ENCODE measurements at regions not wholly inside any gene's neighbourhood (a gene's known extent, or its start where the extent isn't known, plus 50 kb on each side); places are given as distances from the start of the nearest gene placed in this dataset.

DNA sequence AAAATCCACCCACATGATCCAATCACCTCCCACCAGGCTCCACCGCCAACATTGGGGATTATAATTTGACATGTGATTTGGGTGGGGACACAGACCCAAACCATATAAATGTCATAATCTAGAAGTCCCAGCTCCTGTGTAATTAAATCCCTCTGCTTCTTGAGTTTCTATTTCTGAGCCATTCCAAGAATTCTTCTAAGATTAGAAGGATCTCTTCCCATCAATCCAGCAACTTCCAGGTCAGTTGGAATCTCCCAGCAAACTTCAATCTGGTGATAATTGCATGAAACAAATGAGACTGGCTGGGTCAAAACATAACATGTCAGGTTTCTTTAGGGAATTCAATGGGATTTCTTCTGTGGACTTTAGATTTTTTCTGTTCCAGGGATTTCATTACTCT, 127.8 kb upstream of the CDH5 start:
- no peak for DNase-seq (ENCODE audit: low read depth)
- TF ChIP-seq, protein P1, sequence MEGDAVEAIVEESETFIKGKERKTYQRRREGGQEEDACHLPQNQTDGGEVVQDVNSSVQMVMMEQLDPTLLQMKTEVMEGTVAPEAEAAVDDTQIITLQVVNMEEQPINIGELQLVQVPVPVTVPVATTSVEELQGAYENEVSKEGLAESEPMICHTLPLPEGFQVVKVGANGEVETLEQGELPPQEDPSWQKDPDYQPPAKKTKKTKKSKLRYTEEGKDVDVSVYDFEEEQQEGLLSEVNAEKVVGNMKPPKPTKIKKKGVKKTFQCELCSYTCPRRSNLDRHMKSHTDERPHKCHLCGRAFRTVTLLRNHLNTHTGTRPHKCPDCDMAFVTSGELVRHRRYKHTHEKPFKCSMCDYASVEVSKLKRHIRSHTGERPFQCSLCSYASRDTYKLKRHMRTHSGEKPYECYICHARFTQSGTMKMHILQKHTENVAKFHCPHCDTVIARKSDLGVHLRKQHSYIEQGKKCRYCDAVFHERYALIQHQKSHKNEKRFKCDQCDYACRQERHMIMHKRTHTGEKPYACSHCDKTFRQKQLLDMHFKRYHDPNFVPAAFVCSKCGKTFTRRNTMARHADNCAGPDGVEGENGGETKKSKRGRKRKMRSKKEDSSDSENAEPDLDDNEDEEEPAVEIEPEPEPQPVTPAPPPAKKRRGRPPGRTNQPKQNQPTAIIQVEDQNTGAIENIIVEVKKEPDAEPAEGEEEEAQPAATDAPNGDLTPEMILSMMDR (IDR thresholded peaks at IDR 0.05; ENCODE audit: control insufficient read depth, insufficient read depth, low read depth, low read length, missing control alignments) = no peak
- H3K4me3 ChIP-seq (ENCODE audit: control insufficient read depth, low read depth, low read length) = no peak overlapping the region

- H3K4me3 ChIP-seq (ENCODE audit: control insufficient read depth, low read depth, low read length) = no peak overlapping the region
- TF ChIP-seq, protein P1 (IDR thresholded peaks at IDR 0.05; ENCODE audit: control insufficient read depth, insufficient read depth, low read depth, low read length, missing control alignments) = no peak
- DNase-seq (ENCODE audit: low read depth) = no peak
Measured at GRCh38 chr16:66236301-66236700, 130.2 kb upstream of the CDH5 start.

GRCh38 chr16:66231452-66232160, 134.9 kb upstream of the CDH5 start:
- no peak overlapping the region for H3K4me3 ChIP-seq (ENCODE audit: control insufficient read depth, low read depth, low read length)
- TF ChIP-seq, protein P1 (IDR thresholded peaks at IDR 0.05; ENCODE audit: control insufficient read depth, insufficient read depth, low read depth, low read length, missing control alignments) = no peak
- no peak for DNase-seq (ENCODE audit: low read depth)

GRCh38 chr16:66229651-66230050, 136.8 kb upstream of the CDH5 start:
- no peak for DNase-seq (ENCODE audit: low read depth)
- TF ChIP-seq, protein P1 (IDR thresholded peaks at IDR 0.05; ENCODE audit: control insufficient read depth, insufficient read depth, low read depth, low read length, missing control alignments) = no peak
- no peak overlapping the region for H3K4me3 ChIP-seq (ENCODE audit: control insufficient read depth, low read depth, low read length)

GRCh38 chr16:66228792-66229191, 137.7 kb upstream of the CDH5 start:
- TF ChIP-seq, protein P1 (IDR thresholded peaks at IDR 0.05; ENCODE audit: control insufficient read depth, insufficient read depth, low read depth, low read length, missing control alignments) = no peak
- H3K4me3 ChIP-seq (ENCODE audit: control insufficient read depth, low read depth, low read length) = no peak overlapping the region
- no peak for DNase-seq (ENCODE audit: low read depth)

DNA sequence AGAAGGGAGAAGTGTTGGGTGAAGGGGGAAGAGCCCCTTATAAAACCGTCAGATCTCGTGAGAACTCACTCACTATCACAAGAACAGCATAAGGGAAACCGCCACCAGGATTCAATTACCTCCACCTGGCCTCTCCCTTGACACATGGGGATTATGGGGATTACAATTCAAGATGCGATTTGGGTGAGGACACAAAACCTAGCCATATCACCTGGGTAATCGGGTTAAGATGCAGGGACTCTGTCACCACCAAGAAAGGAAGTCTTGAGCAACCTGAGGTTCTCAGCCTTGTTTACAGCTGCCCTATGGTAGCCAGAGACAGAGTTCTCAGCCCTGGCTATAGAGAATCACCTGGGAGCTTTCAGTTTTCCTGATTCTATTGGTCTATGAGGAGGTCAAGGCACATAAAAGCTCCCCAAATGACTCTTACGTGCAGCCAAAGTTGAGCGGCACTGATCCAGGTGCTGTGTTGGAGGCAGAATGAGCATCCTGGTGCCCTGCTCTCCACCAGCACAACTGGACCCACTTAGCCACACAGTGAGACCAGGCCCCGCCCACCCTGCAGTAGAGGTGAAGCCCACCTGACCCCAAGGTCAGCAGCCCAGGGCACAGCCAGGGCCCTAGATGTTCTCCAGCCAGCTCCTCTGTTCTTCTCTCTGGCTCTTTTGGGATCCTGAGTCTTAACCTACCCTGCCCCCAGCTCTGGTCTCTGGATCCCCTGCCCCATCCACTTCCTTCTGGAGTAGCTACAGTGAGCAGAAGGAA, 138.5 kb upstream of the CDH5 start:
- TF ChIP-seq, protein P1 (IDR thresholded peaks at IDR 0.05; ENCODE audit: control insufficient read depth, insufficient read depth, low read depth, low read length, missing control alignments) = no peak
- no peak for DNase-seq (ENCODE audit: low read depth)
- no peak overlapping the region for H3K4me3 ChIP-seq (ENCODE audit: control insufficient read depth, low read depth, low read length)

All from AG09309 (cell line).